GOT3 (cell line): ENCODE measurements at regions not wholly inside any gene's neighbourhood (a gene's known extent, or its start where the extent isn't known, plus 50 kb on each side); places are given as distances from the start of the nearest gene placed in this dataset.
"Not testable (repeated sequence)": the region's sequence is repeated elsewhere in the genome, so short reads cannot be mapped to it uniquely, and the experiment has no call there.

ENCODE experiments used
- DNase-seq: peaks from one replicate; lab custom pipeline; 2025; ENCODE audit warnings: mixed read lengths; lab: John Stamatoyannopoulos, UW

DNA sequence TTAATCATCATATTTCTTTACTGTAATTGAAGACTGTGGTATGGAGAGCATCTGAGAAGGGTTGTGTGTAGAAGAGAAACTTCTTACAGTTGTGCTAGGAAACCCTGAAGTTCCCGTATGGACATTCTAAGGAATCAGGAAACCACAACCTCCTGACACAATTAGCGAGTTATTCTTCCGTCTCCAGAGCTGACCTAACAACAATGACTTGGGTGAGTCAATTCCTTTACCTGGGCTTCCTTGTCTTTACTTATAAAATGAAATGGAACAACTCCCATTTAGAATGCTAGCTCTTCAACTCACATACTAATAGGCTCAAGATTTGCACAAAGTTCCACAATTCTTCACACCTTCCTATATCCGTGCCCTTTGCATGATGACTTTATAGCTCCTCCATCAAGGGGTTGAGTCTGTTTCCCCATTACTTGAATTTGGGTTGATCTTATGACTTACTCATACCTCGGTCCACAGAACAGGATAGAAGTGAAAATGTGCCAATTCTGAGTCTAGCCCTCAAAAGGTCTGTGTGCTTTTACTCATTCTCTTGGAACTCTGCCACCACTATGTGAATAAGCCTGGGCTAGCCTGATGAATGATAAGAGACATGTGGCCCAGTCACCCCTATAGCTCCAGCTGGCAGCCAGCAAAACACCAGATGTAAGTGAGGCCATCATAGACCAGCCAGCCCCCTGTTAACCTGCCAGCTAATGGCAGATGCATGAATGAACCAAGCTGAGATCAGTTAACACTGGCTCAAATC, 459.4 kb downstream of the ETNK1 start:
- DNase-seq, result no peak

DNA sequence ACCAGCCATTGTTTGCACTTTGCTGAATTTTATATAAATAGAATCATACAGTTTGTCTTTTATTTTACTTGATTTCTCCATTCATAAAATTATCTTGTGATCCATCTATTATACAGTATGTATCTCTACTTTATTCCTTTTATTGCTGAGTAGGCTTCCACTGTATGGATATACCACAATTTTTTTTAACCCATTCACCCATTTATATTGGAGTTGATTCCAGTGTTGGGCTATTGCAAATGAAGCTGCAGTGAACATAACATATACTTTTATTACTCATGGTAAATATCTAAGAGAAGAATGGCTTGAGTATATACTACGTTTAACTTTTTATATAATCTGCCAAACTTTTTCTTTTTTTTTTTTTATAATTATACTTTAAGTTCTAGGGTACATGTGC, 463.6 kb downstream of the ETNK1 start:
- no peak for DNase-seq

DNA sequence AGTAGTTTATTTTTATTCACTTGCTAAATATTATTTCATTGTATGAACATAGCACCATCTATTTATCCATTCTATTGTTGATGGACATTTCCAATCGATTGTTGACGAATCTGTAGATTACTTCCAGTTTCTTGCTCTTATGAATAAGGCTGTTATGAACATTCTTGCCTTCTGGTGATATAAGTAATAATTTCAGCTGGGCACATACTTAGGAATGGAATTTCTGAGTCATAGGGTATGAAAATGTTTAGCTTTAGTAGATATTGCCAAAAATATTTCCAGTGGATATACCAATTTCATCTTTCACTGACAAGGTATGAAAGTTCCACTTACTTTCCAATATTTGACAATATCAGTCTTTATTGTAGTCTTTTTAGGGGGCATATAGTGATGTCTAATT, 468.5 kb downstream of the ETNK1 start:
- DNase-seq, result no peak

DNA sequence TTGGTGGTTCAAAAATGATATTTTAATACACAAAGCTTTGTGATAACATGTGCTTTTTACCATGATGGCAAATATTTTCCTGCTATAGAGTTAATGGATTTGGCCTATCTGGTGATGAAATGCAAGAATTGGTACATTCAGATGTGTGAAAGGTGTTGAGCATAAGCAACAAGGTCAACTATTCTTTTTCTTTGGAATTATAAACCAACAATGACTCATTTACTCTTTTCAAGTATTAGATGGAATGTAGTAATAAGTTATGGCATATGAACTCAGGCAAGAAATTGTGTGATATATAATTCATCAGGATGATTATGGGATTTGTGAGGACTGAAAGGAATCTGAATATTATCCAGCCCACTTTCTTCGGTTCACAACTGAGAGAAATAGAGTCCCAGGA, 471.4 kb downstream of the ETNK1 start:
- no peak for DNase-seq

DNA sequence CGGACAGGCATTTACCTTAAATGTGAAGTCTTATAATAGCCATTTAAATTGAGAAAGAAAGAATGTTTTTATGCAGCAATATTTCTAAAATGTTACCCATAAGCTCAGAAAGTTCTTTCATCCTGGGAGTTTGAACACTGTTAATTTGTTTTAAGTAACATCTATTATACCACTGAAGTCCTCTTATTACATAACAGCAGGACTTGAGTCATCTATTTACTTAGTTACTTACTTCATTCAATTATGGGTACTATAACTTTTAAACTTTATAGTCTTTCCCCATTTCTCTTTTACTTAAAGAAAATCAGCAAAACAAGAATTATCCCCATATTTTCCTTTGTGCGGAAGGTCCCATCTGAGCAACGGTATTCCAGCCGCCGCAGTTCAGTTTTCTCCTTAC, 473.1 kb downstream of the ETNK1 start:
- DNase-seq, result no peak

DNA sequence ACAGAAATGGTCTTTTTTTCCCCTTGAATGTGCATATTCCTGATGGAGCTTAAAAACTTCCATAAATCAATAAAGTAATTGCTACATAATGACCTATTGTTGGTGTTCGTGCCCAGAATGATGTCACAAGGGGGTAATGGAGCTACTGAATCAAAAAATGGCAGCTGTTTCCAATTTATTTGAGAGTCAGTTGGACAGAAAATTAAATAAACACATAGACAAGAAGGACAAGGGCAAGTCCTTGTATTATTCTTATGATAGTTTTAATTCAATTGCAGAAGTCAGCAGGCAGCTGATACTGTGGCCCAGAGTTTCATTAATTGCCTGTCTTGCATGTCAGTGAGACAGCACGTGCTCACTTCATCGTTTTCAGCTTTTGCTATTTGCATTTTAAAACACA, 473.5 kb downstream of the ETNK1 start:
- DNase-seq, result no peak

DNA sequence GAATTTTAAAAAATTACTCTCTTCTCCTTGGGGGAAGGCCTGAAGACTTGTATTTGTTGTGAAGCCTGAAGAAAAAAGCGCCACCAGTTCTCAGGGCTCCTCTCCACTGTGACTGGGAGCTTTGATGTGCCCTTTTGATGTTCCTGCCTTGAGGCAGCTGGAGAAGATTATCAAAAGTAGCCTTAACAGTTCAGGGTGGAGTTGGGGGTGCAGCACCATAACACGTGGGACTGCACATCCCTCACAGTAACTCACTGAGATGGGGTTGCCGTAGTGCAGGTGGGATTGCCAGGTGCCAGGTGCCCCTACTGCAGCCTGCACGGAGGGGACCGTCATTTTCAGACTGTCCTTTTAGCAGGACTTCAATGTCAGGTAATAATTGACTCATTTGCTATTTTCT, 474.1 kb downstream of the ETNK1 start:
- DNase-seq, result no peak

DNA sequence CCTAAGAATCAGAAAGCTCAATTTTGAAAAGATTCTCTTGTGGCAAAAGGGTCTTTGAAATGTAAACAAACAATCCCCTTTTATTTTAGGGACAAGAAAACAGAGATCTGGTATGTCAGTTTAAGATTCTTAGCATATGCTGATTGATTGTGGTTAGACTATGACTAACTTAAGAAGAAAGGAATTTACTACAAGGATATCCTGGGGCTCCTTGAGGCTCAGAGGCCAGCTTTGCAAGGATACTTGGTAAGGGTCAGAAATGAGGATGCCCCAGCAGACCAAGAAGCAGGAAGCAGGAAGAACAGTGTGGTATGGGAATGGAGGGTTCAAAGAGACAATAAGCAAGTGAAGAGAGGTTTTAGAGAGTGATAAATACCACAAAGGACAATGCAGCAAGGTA, 474.6 kb downstream of the ETNK1 start:
- no peak for DNase-seq

DNA sequence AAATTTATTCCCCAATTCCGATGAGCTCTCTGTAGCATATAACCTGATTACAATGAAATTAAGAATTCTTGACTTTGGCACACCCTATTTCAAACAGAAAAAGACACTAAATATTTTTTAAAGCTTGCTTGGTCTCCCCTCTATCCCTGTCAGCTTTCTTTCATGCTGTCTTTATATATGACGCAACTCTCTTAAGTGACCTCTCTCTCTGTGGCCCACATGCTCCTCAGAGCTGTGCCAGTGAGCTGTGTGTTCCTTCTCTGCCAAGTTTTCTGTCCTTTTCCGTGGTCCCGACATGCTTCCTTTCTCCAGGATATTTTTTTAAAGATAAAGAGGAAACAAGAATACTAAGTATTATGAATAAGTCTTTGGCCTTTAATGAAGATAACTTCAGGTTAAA, 484.0 kb downstream of the ETNK1 start:
- DNase-seq, result no peak

DNA sequence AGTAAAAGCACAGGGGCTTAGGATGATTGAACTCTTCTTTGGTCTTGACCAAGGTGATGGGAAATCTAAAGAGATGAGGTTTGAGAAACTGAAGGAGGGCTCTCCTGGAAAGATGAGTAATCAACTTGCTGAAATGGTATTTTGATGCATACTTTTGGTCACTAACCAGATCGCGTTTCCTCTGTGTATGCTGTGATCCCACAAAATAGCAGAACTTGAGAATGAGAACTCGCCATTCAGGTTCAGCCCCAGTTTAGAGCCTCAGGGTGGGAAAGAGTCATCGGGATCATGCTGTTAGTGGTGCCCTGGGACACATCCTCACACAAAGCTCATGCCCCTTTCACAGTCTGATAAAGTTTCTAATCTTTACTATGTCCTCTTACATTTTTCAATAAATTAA, 488.8 kb downstream of the ETNK1 start:
- no peak for DNase-seq

DNA sequence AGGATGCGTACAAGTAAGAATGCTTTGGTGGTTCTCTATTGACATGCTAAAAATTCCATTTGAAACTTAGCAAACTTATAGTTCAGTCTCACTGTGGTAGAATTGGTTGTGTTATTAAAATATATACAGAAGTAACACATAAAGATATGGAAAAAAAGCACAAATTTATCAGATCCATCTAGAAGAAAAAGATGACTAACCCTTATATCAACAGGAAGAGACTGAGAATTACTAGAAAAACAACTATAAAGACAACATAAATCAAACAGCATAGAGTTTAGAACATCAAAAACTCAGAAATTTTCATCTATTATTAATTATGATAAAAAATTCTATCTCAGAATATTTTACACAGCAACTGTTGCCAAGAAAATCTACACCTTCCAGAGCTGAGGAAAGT, 491.0 kb downstream of the ETNK1 start:
- DNase-seq, result no peak

DNA sequence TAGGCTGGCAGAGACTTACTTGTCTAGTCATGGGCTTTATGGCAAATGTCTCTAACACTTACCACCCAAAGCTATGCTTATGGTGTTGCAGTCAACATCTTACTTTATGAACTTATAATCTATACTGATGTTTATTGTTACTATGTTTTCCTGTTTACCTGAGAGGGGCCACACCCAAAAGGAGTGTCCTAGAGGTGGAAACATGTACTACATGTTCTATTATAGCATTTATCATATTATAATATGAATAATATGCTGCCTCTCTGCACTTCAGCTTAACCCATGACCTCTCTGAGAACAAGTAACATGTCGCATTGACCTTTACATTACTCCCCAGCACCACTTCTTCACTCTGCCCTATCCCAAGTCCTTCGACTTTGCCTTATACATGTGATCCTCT, 501.8 kb downstream of the ETNK1 start:
- DNase-seq, result no peak

DNA sequence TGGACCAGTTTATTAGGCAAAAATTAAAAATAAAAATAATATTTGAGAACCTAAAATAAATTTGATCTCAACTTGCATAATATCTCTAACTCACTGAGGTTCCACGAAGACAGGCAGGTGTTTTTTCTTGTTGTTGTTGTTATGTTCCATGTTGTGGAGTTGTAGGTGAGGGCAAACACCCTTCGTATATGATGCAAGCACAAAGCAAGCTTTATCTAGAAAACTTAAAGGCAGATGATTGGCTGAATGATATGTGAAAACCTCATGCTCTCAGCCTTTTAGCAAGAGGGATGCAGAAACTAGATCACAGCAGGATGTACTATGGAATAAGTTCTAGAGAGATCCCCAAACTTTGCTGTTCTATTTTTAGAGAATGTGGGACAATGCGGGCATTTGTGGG, 502.7 kb downstream of the ETNK1 start:
- DNase-seq, result no peak

DNA sequence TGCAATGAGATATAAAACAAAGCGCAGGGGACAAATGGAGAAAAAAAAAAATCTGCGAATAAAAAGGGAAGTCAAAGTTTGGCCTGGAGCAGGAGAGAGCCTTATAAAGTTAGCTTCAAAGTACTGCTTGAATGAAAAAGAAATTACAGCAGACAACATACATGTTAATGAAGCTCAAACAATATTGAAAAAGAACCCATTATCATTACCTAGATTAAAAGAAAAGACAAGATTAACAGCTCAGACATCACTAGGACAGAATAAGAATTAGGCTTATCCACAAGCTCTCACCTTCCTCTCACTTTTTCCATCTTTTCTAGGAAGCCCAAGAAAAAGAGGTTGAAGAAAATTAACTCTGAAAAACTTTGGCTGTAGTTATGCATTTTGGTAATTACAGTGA, 503.5 kb downstream of the ETNK1 start:
- DNase-seq, result no peak

DNA sequence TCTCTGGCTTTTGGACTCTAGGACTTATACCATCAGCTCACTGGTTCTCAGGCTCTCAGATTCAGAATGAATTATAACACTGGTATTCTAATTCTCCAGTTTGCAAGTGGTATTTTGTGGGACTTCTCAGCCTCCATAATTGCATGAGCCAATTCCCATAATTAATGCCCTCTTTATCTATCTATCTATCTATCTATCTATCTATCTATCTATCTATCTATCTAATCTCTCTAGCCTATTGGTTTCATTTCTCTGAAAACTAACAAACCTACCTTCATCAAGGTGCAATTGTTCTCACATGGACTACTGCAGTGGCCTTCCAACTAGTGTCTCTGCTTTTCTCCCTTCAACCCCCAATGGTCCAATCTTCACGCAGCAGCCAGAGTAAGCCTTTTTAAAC, 507.4 kb downstream of the ETNK1 start:
- no peak for DNase-seq

DNA sequence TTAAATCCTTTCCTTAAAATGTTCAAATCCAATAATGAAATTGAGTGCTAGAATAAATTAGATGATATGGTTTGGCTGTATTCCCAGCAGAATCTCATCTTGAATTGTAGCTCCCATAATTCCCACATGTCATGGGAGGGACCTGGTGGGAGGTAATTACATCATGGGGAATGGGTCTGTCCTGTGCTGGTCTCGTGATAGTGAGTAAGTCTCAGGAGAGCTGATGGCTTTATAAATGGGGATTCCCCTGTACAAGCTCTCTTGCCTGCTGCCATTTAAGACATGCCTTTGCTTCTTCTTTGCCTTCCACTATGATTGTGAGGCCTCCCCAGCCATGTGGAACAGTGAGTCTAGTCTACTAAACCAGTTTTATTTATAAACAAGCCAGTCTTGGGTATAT, 508.5 kb downstream of the ETNK1 start:
- DNase-seq, result no peak

DNA sequence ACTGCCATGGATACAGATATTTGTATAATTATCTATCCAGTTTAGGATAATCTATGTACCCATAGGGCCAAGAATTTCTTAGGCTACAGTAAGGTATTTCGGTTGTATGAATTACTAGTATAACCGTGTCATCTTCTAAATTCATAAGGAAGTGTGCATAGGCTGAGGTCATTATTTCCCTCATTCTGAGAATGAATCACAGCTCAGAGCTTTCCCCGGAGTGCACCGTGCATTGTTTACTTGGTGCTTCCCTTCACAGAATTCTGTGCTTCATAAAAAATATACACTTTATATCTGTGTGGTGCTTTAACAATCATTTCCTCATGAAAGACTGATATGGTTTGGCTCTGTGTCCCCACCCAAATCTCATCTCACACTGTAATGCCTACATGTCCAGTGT, 514.1 kb downstream of the ETNK1 start:
- DNase-seq, result no peak

DNA sequence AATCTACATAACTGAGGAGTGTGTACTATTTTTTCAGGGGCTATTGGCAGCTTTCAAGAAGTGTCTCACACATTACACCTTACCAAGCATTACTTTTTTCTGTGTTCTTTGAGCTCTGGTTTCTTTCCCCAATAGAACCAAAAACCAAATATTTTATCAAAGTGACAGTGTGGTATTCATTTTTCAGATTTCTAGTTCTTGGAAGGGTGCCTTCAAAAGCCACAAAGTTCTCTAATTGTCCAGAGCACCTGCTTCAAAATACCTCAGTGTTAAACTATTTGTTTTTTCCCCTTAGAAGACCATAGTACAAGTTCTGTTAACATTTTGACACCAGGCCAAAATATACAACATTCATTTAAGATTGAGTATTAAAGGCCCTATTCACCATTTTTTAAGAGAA, 515.7 kb downstream of the ETNK1 start:
- DNase-seq, result no peak

DNA sequence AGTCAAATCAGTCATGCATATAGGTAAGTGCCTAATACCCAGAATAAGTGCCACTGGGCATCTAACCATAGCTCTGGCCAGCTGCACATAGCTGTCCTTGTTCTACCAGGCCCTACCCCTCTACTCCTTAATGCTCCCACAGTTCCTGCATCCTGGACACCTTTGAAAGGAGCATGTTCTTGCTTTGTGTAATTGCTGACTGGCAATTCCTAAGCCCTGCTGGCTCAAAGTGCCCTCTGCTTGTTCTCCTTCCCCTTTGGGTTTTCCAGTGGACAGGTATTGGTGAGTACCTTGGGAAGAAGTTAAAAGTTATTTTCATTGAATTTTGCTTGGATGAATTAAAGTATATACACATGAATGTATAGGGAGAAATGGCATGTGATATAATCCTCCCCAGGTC, 516.4 kb downstream of the ETNK1 start:
- DNase-seq, result no peak

DNA sequence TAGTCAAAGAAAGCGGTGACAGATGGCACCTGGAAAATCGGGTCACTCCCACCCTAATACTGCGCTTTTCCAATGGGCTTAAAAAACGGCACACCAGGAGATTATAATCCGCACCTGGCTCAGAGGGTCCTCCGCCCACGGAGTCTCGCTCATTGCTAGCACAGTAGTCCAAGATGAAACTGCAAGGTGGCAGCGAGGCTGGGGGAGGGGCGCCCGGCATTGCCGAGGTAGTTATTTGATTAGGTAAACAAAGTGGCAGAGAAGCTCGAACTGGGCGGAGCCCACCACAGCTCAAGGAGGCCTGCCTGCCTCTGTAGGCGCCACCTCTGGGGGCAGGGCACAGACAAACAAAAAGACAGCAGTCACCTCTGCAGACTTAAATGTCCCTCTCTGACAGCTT, 521.1 kb downstream of the ETNK1 start:
- not testable (repeated sequence) for DNase-seq

DNA sequence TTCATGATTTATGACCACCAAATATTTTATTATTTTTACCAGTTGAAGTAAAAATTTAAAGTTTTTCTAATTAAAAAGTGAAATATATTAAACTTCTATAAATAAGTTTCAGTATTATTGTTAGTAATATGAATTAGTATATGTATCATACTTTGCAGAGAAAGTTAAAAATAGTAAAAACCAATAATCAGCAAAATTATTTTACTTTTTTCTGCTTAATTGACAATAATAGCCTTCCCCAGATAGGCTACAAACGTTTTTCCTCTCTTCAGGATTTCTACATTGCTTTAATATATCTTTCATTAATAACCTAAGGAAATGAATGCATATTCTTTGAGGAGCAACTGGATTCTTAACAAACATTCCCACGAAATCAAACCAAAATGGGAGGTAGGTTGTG, 543.5 kb downstream of the ETNK1 start:
- DNase-seq, result no peak

DNA sequence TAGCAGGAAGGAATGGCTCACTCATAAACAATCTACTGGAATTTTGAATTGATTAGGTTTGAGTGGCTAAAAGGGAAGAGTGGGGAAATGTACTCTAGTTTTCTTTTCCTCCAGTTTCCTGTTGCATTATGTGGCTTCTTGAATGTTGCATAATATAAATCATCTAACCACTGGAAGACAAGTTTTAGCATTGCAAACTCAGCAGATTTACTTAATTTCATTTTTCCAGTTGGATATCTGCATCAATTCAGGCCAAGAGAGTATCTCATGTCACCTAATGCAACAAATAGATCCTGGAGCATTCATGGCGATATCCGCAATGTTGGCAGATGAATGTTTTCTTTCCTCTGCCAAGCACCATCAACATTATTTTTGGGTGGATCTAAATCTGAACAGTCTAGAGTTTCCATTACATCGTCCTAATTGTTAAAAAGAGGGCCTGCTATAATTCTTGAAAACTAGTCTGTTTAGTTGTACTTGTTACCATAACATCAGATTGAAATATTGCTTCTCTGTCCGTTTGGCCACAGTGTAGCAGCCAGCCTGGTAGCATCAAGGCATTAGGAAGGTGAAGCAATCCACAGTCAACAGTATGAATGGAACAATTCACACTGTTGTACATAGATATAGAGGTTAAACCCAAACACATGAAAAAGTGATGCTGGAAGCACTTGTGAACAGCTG, 544.2 kb downstream of the ETNK1 start:
- DNase-seq, result no peak

DNA sequence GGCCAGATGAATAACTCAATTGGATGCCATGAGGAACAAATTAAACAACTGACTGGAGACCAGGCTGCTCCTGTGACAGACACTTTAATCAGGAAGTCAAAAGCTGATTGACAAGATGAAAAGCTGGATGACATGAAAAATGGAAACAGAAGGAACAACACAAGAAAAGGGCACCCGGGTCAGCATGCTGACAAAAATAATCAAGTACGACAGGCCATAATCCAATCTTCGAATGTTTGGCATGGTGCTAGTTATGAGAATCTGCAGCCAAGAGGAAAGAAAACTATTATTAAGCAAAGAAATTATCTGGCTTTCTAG, 544.7 kb downstream of the ETNK1 start:
- DNase-seq, result no peak

DNA sequence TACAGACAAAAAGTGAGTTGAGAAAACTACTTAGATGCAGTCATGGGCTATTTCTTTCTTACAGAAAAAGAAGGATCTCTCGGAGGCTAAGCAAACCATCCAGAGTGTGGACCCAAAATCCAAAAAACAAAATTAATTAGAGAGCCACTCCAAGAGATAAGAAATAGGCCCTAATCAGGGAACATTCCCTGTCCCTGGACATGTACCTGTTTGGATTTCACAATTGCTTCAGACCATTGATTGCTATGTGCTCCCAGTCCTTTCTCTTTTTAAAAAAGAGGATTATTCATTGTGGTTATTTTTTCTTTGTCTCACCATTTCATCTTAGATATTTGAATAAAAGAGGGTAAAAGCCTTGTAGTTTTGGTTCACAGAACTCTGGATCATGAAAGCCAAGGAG, 549.9 kb downstream of the ETNK1 start:
- no peak for DNase-seq
